Common myeloid progenitor, CD34-positive (primary cell): ENCODE measurements at regions not wholly inside any gene's neighbourhood (a gene's known extent, or its start where the extent isn't known, plus 50 kb on each side); places are given as distances from the start of the nearest gene placed in this dataset.

Experiments
- CTCF ChIA-PET: fragments of 350-600 bp; sonication (Branson Sonifier 250); formaldehyde crosslinking; loops from one replicate; lab custom pipeline; 2021; ENCODE audit warnings: antibody characterized with exemption; lab: Charles Lee
- POLR2A ChIA-PET: fragments of 350-600 bp; sonication (Branson Sonifier 250); formaldehyde crosslinking; loops from one replicate; lab custom pipeline; 2021; ENCODE audit warnings: antibody characterized with exemption; lab: Charles Lee
- DNase-seq, 3 donors: peaks; one replicate each; pipeline versions ENCODE4 v3.0.0 to v3.0.0-alpha.2; 2013
- H3K27ac ChIP-seq, 2 experiments: 1 replicate in 1 of 2; 2 replicates in 1 of 2; pipeline ENCODE4 v1.7.0; 2013; ENCODE audit warnings: inconsistent platforms in 2 of 2, low read length in 2 of 2, mild to moderate bottlenecking in 2 of 2, low read depth in 1 of 2, moderate library complexity in 1 of 2; ENCODE audit not compliant: severe bottlenecking in 2 of 2, insufficient read depth in 1 of 2, poor library complexity in 1 of 2
- H3K27me3 ChIP-seq, 5 experiments: replicated peaks in 2 of 5; 1 replicate in 3 of 5; 2 replicates in 2 of 5; pipeline versions ENCODE4 v1.6.1 to v1.7.0; 2013; ENCODE audit warnings: low read length in 4 of 5, mild to moderate bottlenecking in 2 of 5, moderate library complexity in 2 of 5, inconsistent platforms in 1 of 5; ENCODE audit not compliant: insufficient read depth in 5 of 5, control insufficient read depth in 4 of 5
- H3K36me3 ChIP-seq, 4 experiments: 1 replicate in 2 of 4; 2 replicates in 2 of 4; pipeline versions ENCODE4 v1.6.1 to v1.7.0; 2013; ENCODE audit warnings: low read length in 3 of 4, control low read depth in 1 of 4, mild to moderate bottlenecking in 1 of 4; ENCODE audit not compliant: control insufficient read depth in 4 of 4, insufficient read depth in 4 of 4
- H3K4me1 ChIP-seq, 4 experiments: 1 replicate in 3 of 4; 2 replicates in 1 of 4; pipeline versions ENCODE4 v1.6.1 to v1.7.1; 2013; ENCODE audit warnings: low read length in 3 of 4, mild to moderate bottlenecking in 3 of 4, control low read depth in 1 of 4, inconsistent platforms in 1 of 4, moderate library complexity in 1 of 4; ENCODE audit not compliant: control insufficient read depth in 4 of 4, insufficient read depth in 4 of 4; ENCODE audit errors: control extremely low read depth in 1 of 4
- H3K4me3 ChIP-seq, 7 experiments: 1 replicate in 4 of 7; 2 replicates in 3 of 7; pipeline versions ENCODE4 v1.5.1 to v1.7.0; 2013; ENCODE audit warnings: mild to moderate bottlenecking in 7 of 7, low read length in 6 of 7, moderate library complexity in 6 of 7, inconsistent platforms in 2 of 7, low read depth in 2 of 7, control low read depth in 1 of 7; ENCODE audit not compliant: insufficient read depth in 4 of 7, control insufficient read depth in 1 of 7; ENCODE audit errors: extremely low read depth in 1 of 7
- H3K9me3 ChIP-seq, 5 experiments: 1 replicate in 4 of 5; 2 replicates in 1 of 5; pipeline versions ENCODE4 v1.6.1 to v1.7.1; 2013; ENCODE audit warnings: low read length in 4 of 5, mild to moderate bottlenecking in 2 of 5, inconsistent platforms in 1 of 5, low read depth in 1 of 5, moderate library complexity in 1 of 5; ENCODE audit not compliant: control insufficient read depth in 4 of 5, insufficient read depth in 2 of 5; ENCODE audit errors: control extremely low read depth in 1 of 5
- WGBS: methylation state at CpG from one replicate; pipeline ENCODE4 v1.1.5; 2013; ENCODE audit not compliant: insufficient coverage; 5-methylcytosine and 5-hydroxymethylcytosine counted together

DNA sequence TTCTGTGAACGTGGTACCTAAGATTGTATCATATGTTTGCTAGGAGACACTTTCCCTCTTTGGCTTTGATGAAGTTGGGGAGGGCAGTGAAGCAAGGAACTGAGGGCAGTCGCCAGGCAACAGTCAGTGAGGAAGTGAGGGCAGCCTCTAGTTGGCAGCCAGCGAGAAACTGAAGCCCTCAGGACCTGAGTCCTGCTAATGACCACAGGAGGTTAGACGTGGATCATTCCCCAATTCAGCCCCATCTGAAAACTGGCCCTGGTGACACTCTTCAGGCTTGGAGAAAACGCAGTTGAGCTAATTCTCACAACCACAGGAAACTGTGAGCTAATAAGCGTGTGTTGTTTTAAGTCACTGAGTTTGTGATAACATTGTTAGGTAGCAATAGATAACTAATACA is 84.5 kb upstream of the REG3G start:
- Histone ChIP-seq H3K9me3 (peaks cover 0 to 2% (median 0%) of the 10 kb centered on the region in 5 experiments), H3K4me3 (no peak overlapping the region), H3K27ac (no peak overlapping the region), H3K27me3 (no peaks in the 10 kb centered on the region), H3K4me1 (no peaks in the 10 kb centered on the region), H3K36me3 (no peaks in the 10 kb centered on the region)
- POLR2A ChIA-PET = no interaction called here
- CTCF ChIA-PET = no interaction called here
- WGBS = 61% methylated on average over 4 of the region's 6 CpGs
- no peak for DNase-seq

DNA sequence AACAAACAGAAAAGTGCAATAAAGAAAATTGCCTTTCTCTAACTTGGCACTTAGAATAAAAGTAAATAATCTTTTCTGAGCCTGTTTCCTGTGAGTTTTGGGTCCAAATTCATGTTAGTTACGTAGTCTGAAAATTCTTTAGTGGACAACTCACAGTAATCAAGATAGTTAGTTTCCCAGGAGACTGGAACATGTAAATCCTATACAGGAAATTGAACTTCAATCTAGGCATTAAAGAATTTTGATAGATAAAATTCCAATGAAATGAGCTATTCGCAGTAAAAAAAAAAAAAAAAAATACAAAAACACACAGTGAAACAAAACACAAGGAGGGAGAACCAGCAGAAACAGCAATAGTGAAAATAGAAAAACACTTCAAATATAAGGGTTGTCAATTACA is 83.8 kb upstream of the REG3G start:
- Histone ChIP-seq H3K27me3 (no peaks in the 10 kb centered on the region), H3K4me1 (no peaks in the 10 kb centered on the region), H3K36me3 (no peaks in the 10 kb centered on the region), H3K9me3 (peaks cover 0 to 2% (median 0%) of the 10 kb centered on the region in 5 experiments), H3K4me3 (no peak overlapping the region), H3K27ac (no peak overlapping the region)
- POLR2A ChIA-PET = interaction anchor here (0.6 kb wide), 1 partner anchor 28 kb away, joined by 3 read pairs; no protein-coding TSS in a partner anchor
- CTCF ChIA-PET = no interaction called here
- no CpG with 5 or more reads among the region's 2 CpGs for WGBS
- no peak for DNase-seq

DNA sequence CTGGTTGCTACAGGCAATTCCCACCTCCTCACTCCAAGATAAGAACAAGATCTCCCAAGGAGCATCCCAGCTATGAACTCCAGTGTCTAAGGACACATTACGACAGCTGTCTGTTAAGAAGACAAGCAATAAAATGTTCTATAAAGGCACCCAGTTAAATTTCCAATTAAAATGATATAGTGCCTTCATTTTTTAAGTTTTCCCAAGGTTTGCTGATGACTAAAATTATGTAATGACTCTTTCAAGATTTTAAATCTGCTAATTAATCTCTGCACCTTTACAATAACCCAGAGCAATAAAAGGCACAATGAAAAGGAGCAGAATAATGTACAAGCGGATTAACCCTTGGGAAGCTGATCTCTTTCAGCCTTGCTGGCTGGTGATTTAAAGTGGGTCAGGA is 61.6 kb upstream of the REG3G start:
- CTCF ChIA-PET = interaction anchor here (1.6 kb wide), 1 partner anchor 13 kb away, joined by 3 read pairs; no protein-coding TSS in a partner anchor
- DNase-seq = no peak
- Histone ChIP-seq H3K36me3 (no peaks in the 10 kb centered on the region), H3K27me3 (peaks cover 0 to 4% (median 0%) of the 10 kb centered on the region in 5 experiments), H3K9me3 (no peaks in the 10 kb centered on the region), H3K27ac (no peak overlapping the region), H3K4me3 (no peak overlapping the region), H3K4me1 (no peaks in the 10 kb centered on the region)
- POLR2A ChIA-PET = no interaction called here
- WGBS = 90% methylated on average over 2 of the region's 2 CpGs

DNA sequence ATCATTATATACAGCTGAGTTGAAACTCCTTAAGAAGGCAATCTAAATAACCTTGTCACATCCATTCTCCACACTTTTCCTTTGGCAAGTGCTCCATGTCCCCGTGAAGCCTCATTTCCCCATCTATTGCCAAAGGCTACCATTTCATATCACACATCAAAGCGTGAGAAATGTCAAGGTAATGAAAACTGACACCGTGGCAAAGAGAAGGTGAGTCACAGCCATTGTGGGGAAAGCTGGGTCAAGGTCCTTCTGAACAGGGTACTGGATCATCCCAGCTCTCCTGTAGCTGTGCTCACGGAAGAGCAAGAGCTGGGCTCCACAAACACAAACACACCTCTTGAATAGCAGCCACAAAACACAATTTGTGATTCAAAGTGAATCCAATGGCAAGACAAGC is 58.2 kb upstream of the REG3G start:
- POLR2A ChIA-PET = no interaction called here
- peaks cover 0 to 4% (median 0%) of the 10 kb centered on the region in 5 experiments for H3K27me3 ChIP-seq
- 100% methylated on average over 3 of the region's 4 CpGs for whole genome bisulfite sequencing
- no peaks in the 10 kb centered on the region for H3K4me1 ChIP-seq
- H3K4me3 ChIP-seq = no peak overlapping the region
- CTCF ChIA-PET = no interaction called here
- H3K27ac ChIP-seq = no peak overlapping the region
- DNase-seq = no peak
- no peaks in the 10 kb centered on the region for H3K9me3 ChIP-seq
- no peaks in the 10 kb centered on the region for H3K36me3 ChIP-seq

DNA sequence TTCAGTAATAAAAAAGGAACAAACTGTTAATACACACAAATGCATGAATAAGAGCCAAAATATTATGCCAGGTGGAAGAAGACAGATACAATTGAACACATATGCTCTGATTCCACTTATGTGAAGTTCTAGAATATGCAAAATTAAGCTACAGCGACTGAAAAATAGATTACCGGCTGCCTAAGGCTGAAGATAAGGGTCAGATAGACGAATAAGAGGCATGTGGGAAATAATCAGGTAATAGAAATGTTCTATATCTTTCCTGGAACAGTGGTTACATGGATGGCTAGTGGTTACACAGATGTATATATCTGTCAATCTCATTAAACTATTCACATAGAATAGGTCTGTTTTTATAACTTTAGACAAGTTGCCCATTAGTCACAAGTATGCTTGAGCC is 51.9 kb upstream of the REG3G start:
- Histone ChIP-seq H3K27me3 (peaks cover 0 to under 1% (median 0%) of the 10 kb centered on the region in 5 experiments), H3K9me3 (no peaks in the 10 kb centered on the region), H3K27ac (no peak overlapping the region), H3K4me1 (peaks cover 0 to 11% (median 10%) of the 10 kb centered on the region in 4 experiments), H3K36me3 (no peaks in the 10 kb centered on the region), H3K4me3 (no peak overlapping the region)
- no peak for DNase-seq
- POLR2A ChIA-PET = no interaction called here
- CTCF ChIA-PET = no interaction called here
- WGBS = 80% methylated on average over 1 of the region's 3 CpGs
